ENCODE measurements at regions not wholly inside any gene's neighbourhood (a gene's known extent, or its start where the extent isn't known, plus 50 kb on each side); places are given as distances from the start of the nearest gene placed in this dataset.
"Not testable (repeated sequence)": the region's sequence is repeated elsewhere in the genome, so short reads cannot be mapped to it uniquely, and the experiment has no call there.

DNA sequence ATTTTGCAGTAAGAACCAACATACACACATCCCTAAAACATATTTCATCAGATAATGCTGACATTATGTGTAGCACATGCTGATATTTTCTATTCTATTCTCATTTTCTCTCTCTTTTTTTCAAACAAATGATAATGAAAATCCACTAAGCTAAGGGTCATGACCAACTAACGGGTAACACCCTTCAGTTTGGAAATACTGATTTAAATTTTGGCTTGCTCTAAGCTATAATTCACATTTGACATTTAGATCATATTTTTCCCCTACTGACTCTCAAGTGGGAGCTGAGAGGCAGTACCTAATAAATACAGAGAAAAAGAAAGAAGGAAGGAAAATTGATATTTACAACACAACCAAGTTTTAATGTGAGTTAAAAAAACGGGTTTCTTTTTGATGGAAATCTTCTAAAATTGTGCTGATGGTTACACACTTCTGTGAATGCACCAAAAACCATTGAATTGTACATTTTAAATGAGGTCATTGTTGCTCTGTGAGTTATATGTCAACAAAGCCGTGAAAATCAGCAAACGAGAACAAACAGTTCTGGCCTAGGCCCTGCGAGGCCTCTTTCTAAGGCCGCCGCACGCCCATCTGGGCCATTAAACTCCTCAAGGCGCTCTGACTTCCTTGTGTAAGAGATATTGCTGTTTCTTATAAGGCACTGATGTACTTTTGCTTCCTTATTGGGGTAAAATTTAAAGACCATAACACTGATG is 124.2 kb downstream of the GALR1 start:
- DNase-seq, result no peak

DNA sequence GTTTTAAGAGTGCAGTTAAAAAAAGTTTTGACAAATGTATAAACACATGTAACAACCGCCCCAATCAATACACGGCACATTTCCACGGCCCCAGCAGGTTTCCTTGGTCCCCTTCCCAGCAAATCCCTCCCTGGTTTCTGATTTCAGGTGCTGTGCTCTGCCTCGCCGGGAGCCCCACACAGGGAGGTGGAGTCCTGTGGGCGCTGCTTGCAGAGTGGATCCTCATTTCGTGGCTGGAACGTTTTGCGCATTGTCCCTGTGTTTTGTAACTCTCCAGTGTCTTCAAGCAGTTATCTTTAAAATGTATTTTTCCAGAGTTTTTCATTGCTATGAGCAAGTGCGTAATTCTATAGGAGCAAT is 124.8 kb downstream of the GALR1 start:
- DNase-seq, result no peak

DNA sequence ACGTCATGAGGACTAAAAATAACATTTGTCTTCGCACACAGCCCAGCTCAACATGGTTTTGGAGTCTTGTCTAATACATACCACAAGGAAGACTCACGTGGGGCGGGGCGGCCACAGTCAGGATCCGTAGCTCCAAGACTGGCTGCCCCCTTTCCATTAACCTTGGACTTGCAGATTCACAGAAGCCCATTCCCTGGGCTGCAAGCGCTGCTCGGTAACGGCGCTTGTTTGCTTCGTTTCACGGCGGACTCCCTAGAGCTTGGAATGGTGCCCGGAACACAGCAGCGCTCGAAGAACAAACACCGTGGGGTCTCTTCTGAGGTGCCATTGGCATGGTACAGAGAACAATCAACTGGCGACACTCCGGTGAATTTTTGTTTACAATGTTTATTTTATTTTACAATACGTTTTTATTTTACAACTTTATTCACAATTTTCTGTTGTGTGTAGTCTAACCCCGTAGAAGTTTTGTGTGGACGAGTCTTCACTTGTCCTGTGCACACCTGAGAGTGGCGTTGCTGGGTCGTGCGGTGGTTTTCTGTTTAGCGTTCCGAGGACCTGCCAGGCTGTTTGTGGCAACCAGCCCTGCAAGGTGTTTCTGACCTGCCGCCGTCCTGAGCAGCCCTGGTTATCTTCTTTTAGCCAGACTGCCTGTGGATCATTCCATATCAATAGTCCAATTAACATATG is 126.5 kb downstream of the GALR1 start:
- DNase-seq, result no peak

DNA sequence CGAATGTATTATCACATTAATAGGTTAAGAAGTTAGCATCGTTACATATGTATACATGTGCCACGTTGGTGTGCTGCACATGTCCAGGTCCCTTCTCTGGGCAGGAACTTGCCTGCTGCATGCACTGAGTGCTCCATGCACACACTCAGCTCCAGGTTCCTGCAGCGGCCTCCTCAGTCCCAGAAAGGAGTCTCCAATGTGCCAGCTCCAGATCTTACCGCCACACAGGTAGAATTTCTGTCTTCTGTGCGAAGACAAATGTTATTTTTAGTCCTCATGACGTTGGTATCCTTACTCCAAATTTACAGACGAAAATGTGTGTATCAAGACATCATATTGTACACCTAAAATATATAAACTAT is 127.1 kb downstream of the GALR1 start:
- no peak for DNase-seq

DNA sequence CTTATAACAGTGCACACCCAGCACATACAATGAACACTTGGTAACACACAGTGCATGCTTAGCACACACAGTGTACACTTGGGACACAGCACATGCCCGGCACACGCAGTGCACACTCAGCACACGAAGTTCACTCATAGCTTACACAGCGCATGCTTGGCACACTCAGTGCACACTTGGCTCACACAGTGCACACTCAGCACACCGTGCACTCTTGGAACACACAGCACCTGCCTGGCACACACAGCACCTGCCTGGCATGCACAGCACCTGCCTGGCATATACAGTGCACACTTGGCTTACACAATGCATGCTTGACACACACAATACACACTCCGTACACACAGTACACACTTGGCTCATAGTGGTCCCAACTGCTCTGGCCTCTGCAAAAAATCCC is 128.2 kb downstream of the GALR1 start:
- no peak for DNase-seq

DNA sequence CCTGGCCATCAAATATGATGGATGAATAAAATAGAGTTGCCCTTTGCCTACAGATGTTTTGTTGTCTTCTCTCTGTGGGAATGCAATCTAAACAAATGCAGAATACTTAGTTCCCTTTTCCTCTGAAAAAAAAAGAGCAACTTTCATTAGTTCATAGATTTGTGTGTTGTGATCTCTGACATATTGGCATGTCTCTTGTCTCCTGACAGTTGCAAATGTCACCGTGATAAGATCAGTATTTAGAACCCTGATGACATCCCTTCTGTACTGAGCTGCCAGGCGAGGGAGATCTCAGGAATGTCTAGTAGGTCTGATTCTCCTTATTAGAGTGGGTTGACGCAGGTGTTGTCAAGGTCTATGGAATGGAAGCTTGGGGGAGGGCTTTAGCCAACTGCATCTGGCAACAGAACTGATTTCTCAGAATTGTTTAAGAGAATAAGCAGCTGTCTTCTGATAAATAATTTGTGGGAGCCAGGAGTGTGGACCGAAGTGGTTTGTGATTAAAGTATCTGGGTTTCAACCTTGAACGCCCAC is 130.4 kb downstream of the GALR1 start:
- no peak for DNase-seq

DNA sequence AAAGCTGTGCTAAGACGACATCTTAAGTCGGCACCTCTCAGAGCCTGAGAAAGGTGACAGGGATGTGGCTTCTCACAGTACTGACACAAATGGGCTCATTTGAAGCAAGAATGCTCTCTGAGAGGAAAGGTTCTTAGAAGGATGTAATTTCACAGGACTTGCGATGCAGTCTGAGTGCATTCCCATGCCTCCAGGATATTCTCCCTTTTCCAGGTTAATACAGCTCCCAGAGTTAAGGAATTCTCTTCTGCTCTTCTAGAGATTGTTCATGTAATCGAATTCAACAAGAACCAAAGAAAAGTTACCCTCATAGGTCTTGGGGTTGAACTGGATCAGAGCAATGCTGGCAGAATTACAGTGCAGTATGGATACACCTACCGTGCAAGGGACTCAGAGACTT is 131.0 kb downstream of the GALR1 start:
- no peak for DNase-seq

DNA sequence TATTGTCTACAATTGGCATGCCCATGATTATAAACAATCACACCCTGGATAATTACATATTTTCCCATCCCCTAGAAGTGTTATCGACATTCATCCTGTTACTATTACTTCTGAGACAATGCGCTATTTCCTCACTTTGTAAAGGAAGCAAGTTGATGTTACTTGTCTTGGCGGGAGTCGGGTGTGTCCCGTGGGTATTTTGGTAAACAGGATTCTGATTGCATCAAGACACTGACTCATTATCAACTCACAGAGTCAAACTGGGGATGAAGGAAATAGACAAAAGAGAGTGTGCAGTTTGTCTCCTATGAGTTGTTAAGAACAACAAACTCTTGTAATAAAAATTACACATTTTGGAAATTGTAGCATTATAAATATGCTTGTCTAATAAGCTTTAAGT is 142.7 kb downstream of the GALR1 start:
- DNase-seq, result no peak

DNA sequence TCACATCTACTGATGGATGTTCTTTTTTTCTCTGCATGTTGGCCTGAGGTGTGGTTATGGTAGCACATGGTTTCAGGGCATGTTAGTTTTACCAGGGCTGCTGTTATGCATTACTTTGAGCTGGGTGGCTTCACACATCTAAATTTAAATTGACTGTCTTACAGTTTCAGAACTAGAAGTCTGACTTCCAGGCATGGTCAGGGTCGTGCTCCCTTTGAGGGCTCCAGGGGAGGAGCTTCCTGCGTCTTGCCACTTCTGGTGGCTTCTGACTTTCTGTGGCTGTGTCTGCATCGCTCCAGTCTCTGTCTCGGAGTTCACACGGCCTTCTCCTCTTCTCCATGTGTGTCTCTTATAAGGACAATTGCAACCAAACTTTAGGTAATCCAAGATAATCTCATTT is 143.9 kb downstream of the GALR1 start:
- DNase-seq, result no peak

DNA sequence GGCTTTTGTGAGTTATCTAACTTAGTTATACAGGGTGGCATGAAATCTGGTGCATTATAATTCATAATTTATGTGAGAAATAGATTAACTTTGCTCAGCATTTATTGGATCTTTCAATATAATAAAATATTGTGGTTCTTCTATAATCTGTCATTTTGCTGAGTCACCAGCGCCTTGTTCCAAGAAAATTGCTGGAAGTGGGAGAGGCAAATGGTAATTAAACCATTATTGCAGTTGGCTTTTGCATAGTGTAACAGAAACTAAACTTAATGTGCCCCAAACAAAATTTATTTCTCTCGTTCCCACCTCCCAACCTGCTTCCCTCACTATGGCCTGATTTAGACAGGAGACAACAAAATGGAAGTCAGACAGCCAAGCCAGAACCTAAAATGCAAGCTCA is 146.3 kb downstream of the GALR1 start:
- DNase-seq, result no peak

DNA sequence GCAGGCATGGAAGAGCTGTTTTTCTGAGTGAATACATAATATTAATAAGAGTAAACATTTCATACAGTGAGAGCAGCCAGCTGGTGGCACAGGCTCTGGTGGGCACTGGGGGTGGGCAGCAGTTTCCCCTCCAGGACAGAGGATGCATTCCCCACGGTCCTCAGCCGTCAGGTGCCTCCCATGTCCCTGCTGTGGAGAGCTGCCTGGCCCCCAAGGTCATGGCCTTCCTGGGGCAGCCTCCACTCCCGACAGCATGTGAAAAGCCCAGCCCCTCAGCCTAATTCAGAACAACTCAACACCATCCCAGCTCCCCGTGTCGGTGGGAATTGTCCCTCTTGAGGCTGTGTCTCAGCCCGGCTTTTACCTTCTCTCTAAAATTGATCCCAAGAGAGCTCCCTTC is 147.4 kb downstream of the GALR1 start:
- no peak for DNase-seq

DNA sequence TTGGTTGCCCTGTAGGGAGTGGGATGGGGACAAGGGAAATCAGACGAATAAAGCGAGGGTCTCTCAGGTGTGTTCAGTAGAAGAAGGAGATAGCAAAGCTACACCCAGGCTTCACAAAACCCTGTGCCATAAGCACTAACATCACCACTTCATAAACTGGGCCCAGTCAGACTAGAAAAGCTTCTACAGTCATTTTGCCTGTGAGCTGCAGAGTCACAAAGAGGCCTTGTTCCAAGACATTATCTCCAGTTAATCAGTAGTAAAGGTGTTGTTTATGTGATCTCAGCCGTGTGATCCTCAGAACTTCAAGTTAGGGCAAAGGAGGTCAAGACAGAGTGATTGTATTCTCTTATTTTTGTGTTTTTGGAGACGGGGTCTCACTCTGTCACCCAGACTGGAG is 148.0 kb downstream of the GALR1 start:
- no peak for DNase-seq

DNA sequence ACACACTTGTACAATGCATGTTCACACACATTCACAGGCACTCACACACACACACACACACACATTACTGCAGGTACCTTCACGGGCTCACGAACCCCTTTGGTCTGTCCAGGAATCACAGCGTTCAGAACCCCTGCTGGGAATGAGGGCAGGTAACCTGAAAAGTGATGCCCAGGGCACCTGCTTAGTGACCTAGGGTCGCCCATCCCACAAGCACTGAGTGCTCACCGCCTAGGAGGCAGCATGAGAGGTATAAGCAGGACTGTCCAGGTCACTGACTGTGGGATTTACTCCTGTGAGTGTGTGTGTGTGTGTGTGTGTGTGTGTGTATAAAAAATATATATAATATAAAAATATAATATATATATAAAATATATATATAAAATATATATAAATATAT is 150.9 kb downstream of the GALR1 start:
- no peak for DNase-seq

DNA sequence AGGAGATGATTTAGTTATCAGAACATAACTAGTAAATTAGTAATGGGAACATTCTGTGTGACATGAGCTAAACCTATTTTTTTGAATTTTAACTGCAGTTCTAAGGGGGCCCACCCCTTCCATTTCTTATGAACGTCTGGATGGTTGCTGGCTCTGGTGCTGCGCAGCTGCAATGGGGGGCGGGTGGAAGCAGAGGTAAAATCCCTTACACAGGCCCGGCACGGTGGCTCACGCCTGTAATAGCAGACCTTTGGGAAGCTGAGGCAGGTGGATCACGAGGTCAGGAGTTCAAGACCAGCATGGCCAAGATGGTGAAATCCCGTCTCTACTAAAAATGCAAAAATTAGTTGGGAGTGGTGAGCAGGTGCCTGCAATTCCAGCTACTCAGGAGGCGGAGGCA is 151.5 kb downstream of the GALR1 start:
- DNase-seq, result no peak

DNA sequence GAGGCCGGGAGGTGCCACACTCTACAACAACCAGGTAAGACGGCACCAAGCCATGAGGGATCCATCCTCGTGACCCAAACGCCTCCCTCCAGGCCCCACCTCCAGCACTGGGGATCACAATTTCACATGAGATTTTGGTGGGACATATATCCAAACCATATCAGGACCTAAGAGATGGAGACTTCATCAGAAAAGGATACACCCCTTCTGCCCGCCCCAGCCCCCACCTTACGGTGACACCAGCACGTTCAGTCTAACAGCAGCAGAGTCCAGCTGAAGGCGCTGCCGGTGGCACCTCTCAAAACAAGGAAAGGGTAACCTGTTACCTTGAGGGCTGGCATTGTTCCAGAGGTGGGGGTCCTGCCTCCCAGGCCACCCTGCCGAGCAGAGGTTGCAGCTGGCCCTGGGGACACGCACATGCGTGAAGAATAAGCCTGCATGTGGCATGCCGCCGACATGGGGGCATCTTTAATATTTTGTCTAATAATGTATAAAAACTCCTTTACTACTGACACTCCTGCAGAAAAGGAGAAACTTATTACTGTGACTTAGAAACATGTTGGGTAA is 154.4 kb downstream of the GALR1 start:
- DNase-seq, result no peak

DNA sequence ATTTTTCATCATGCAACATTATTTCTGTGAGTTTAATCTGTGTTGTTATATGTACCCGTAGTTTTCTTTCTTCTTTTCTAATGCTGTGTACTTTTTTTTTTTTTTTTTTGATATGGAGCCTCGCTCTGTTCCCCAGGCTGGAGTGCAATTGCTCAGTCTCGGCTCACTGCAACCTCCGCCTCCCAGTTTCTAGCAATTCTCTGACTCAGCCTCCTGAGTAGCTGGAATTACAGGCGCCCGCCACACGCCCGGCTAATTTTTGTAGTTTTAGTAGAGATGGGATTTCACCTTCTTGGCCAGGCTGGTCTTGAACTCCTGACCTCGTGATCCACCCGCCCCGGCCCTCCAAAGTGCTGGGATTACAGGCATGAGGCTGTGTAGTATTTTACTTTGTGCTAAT is 155.4 kb downstream of the GALR1 start:
- no peak for DNase-seq

DNA sequence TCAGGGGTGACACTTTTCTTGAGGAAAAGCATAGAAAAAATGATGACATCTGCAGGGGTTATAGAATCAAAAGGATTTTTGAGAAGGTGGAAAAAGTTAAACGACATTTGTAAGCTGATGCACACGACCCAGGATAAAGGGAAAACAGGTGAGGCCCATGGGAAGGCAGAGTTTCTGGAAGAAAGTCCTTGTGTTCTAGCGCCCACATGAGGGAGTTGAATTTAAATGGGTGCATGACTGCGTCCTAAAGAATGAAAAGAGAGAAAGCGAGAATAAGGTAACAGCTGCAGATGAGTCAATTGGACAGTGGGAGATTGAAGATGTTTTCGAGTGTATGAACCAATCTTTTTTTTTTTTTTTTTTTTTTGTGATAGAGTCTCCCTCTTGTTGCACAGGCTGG is 158.1 kb downstream of the GALR1 start:
- DNase-seq, result no peak

DNA sequence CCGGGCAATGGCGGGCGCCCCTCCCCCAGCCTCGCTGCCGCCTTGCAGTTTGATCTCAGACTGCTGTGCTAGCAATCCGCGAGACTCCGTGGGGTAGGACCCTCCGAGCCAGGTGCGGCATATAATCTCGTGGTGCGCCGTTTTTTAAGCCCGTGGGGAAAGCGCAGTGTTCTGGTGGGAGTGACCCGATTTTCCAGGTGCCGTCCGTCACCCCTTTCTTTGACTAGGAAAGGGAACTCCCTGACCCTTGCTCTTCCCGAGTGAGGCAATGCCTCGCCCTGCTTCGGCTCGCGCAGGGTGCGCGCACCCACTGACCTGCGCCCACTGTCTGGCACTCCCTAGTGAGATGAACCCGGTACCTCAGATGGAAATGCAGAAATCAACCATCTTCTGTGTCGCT is 171.9 kb downstream of the GALR1 start:
- DNase-seq, result not testable (repeated sequence)

DNA sequence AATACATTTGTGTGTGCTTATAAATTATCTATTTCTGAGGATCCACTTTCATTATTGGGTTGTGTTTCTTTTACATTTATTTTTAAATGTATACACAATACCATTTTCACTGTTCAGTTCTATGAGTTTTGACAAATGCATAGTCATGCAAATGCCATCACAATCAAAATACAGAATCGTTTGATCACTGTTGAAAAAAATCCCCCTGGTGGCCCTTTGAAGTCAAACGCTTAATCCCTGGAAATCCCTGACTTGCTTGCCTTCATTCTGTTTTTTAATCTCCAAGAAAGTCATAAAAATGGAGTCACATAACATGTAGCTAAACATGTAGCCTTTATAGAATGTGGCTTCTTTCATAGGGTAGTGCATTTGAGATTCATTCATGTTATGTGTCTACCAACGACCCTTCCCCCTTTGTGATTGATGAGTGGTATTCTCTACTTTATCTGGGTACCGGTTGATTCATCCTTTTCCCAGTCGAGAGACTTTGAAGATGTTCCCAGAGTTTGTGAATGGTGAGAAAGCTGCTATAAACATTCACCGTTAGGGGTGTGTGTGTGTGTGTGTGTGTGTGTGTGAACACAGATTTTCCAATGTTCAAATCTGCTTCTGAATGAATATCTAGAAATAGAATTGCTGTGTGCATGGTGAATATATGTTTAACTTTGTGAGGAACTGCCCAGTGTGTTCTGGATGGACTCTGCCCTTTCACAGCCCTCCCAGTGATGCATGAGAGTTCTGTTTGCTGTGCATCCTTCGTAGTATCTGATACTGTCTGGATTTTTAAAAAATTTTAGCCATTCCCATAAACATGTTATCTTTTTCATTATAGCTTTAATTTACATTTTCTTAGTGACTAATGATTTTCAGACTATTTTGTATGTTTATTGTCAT is 173.6 kb downstream of the GALR1 start:
- DNase-seq, result no peak

DNA sequence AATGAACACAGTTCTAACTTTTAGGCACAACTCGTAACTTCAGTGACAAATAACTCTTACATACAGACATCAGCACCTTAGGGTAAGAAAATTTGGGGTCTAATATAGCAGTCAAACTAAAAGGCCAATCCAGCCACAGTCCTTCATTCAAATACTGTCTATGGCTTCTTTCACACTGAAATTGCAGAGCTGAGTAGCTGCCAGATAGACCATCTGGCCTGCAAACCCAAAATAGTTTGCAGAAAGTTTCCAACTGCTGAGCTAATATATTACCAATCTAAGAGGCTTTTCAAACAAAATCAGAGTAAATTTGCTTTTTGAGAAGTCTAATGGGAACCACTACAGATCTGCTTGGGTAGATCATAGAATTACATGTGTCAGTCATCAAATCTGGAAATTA is 183.4 kb downstream of the GALR1 start:
- DNase-seq, result no peak

DNA sequence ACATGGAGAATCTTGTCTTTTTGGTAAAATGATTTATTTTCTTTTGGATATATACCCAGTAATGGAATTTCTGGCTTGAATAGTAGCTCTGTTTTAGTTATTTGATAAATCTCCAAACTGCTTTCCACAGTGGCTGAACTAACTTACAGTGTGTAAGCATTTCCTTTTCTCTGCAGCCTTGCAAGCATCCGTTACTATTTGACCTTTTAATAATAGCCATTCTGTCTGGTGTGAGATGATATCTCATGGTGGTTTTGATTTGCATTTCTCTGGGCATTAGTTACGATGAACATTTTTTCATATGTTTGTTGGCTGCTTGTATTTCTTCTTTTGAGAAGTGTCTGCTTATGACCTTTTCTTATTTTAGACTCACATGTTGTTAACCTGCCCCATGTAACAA is 190.2 kb downstream of the GALR1 start:
- no peak for DNase-seq

DNA sequence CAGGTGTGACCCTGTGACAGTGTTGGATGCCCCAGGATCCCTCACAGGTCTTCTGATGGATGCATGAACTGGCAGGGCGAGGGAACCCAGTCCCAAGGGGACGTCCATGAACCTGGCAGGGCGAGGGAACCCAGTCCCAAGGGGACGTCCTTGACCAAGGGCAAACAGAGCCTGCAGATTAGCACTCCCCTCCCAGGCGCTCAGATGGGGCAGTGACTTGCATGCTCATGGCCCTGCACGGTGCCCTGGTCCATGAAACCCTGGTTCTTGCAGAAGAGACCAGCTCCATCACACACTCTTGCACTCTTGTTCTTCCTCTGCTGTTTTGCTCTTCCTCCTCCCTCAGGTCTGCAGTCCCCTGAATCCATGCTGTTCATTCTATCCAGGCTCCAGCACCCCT is 192.7 kb downstream of the GALR1 start:
- DNase-seq, result no peak

DNA sequence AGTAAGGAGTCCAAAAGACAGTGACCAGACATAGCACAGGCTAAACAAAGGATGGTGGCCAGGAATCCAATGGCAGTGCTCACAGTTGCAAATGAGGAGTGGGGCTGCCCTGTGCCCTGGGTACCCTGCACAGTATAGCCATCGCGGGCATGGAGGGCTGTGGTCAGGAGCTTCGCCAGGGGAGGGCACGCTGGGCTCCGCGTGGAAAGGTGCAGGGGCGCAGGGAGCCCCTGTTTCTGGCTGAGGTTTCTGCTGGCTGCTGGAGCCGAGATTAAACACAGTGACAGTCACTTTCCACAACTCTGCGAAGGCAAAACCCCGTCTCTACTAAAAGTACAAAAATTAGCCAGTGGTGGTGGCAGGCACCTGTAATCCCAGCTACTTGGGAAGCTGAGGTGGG is 194.7 kb downstream of the GALR1 start:
- no peak for DNase-seq

DNA sequence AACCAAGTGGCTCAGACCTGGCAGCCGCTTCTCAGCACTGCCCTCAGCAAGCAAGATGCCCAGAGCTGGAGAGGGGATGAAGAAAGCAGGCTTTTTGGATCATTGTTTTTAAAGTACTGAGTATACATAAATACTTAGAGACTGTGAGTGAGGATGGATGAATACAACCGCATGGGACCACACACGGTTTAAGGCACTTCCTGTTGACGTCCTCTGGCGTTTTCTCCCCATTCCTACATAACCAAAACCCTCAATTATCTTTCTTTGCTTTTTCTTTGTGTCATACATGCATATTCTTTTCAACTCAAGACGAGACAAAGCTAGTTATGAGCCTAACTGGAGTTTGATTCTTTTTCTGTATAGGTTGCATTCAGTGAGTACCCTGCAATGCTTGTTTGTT is 198.4 kb downstream of the GALR1 start:
- DNase-seq, result no peak

Data from stimulated activated CD4-positive, alpha-beta T cell treated with anti-CD3 and anti-CD28 coated beads, Interleukin-15, amount 100 ng/mL, for 24 hours (primary cell).